ENCODE measurements at regions not wholly inside any gene's neighbourhood (a gene's known extent, or its start where the extent isn't known, plus 50 kb on each side); places are given as distances from the start of the nearest gene placed in this dataset.

- DNase-seq, result peak; percentile 91
Observed at GRCh38 chr5:158553195-158553961, 546.3 kb downstream of the EBF1 start.

DNA sequence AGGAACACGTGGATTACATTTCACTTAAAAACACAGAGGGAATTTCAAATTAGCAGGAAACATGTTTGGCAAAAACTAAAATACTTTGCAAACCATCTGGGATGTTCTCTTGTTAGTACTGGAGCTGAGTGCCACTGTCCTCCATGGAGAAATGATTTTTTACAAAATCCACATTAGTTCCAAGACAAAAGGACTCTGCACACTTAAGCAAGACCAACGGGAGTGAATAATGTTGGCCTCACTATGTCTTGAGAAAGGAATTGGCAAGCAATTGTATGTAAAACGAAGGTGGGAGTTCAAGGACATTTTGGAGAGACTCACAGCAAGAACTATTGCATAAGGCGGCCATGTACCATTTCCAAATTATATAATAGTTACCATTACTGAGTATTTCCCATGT, 547.5 kb downstream of the EBF1 start:
- DNase-seq, result peak; percentile 57

DNA sequence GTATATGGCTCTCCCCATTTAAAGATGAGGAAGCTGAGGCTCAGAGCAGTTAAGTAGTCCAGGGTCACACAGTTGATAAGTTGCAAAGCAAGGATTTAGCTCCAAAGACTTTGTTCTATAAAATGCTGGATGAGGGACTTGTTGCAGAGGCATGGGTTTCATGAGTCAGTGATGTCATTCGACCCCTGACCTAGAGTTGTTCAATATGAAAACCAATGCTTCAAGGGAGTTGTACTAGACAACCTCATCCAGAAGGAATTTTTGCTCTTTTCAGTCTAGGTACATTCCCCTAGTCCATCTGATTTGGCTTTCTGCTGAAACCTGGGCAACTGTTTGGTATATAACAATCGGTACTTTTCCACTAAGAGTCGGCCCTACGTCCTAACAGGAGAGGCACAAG, 550.4 kb downstream of the EBF1 start:
- DNase-seq, result no peak

GRCh38 chr5:158546748-158547147, 553.0 kb downstream of the EBF1 start:
- no peak for DNase-seq

DNA sequence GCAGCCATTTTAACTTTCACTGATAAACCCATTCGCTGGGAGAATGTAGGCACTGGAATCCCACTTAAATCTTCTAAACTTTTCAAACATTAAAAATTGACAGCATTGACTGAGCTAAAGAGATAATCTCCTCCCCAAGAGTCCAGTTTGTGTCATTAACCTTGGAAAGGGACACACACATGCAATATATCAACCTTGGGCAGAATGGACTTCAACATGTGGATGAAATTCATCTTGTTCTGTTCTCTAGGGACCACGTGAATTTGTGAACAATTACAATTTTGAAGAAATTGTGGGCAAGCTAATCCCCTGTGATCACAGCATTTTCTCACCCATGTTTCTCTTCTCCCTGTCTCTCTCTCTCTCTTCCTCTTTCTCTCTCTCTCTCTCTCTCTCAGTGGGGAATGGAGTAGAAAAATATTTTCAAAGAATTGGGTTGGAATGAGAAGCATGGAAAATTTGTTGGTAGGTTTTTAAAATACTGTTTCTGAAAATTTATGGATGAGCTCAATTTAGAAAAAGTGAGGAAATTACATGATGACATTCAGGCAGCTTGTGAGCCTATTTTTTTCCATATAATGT, 553.7 kb downstream of the EBF1 start:
- DNase-seq, result no peak

DNA sequence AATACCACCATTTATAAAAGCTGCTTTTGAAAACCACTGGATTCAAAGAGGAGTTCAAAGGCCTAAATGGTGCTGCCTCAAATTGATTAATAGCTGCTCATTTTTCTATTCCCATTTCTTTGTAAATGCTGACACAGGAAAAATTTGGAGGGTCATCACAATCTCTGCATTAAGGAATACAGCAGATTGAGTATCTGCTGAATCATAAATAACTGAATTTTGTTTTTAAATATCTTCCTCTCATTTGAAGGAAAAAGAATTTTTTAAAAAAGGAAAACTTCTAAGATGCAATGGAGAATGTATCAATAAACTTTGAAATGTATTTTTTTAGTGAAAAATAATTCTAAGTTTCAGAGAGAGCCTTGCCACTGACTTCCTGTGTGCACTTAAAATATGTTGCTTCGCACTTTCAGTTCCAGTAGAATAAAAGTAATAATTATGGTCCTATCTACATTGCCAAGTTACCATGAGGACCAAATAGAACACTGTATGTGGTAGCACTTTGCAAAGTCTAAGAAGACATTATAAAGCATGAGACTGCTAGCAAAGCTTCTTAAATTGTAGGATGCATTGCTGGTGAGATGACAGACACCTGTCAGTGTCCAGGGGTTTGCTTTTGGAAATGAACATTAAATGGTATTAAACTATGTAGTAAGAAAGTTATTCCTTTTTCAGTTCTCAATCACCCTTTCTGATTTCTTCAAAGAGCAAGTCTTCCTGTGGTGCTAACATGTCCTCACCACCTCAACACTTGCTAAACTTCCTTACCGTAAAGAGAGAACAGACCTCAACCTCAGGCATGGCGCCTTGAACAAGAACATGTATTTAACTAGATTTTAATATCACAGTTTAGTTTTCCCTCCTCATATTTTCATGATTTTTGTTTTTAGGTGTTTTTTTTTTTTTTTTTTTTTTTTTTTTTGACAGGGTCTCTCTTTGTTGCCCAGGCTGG, 555.1 kb downstream of the EBF1 start:
- DNase-seq, result no peak

DNA sequence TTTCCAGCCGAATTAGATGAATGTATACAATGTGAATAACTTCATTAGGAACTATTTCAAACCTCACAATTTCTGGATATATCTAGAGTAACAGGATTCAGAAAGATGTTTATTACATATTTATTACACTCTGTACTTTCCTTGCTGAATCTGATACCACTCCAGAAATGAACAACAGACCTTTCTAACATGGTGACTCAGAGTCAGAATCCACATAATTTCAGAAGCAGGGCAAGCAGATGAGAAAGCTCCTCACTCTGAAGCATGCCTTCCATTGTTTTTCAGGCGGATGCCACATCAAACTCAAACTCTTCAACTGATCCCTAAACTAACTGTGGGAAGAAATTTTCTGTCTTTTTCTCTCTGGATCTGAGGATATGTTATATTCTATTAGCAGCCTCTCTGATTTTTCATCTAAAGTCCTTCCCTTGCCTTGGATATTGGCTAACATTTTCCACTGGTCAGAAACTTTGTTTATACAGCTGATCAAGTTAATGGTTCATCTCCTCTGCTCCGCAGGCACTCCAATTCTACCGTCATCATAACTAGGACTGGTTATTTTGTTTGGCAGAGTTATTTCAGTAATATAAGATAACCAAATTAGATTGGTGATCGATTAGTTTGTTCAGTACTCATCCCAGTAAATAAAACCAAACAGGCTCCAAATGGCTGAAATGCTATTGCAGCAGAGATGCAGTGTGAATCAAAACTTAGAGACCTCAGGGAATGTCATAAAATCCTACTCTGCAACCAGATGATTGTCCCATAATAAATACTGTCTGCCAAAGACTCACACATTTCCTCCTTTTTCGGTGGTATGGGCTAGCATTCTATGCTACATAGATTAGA, 556.0 kb downstream of the EBF1 start:
- no peak for DNase-seq

DNA sequence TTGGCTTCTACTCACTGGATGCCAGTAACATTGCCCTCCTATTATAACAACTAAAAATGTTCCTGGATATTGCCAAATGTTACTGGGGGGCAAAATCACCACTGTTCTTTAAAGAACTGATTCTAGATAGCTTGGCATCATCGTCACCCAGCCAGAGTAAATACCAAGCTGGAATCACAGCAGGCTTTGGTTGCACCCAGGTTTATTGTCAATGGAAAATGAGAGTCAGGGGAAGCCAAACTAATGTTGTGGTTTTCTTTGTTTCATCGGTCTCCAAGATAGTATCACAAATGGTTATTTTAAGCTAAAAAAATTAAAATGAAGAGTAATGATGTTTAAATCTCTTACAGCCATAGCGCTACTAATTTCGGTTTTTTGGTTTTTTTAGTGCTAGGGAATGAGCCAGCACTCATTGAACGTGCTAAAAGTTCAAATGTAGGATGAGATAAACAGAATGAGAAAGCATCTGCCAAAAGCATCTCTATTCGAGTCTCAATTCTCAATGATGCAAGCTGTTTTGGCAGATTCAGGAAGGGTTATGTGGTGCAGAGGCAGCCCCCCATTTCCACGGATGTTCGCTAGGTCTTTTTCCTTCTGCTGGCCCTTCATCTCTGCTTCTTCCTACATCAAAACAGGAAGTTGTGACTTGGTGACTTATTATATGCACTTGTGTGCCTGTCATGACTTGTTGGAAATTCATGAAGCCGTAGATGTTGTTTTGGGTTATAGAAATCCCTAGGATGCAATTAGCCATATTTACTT, 558.0 kb downstream of the EBF1 start:
- DNase-seq, result no peak

DNA sequence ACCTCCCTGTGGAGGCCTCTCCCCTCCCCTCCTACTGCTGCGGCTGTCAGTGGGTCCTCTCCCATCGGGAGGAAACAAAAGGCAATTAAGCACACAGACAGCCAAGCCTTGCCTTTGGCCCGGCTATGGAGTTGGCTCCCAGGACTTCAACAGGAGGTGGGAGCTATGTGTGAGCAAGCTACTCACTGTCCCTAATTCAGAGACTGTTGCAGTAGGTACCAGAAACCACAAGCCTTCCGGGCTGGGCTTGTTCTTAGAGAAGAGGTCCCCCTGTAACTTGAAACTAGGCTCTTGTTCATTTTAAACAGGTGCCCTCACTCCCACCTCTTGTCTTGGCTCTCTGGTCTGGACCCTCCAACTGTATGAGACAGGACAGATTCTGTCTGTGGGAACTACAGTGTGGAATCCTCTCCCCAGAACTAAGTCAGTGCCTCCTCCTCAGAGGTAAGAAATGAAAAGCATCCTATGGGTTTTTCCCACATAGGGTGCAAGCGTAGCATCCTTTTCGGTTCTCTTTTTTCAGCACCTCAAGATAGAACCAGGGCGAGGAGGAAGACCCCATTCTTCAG, 561.1 kb downstream of the EBF1 start:
- no peak for DNase-seq

DNA sequence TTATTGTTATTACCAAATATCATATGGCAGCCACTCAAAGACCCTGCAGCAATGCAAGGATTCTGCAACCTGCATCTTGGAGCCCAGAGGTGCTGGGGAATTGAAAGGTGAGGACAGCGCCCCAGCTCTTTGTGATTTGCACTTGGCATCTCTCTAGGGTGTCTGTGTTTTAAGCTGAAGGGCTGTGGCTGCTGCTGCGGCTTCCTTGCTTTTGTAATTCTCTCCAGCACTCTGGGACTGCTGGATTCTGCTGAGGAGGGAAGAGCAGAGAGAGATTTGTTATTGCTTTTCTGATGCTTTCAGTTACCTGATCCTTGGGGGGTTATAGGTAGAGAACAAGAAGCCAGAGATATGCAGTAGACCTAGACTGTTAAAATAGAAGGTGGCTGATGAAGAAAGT, 562.4 kb downstream of the EBF1 start:
- no peak for DNase-seq

GRCh38 chr5:158534203-158534602, 565.5 kb downstream of the EBF1 start:
- no peak for DNase-seq

GRCh38 chr5:158532739-158533138, 567.0 kb downstream of the EBF1 start:
- no peak for DNase-seq

- DNase-seq, result no peak
Observed at GRCh38 chr5:158531860-158532259, 567.9 kb downstream of the EBF1 start.

GRCh38 chr5:158530115-158530514, 569.6 kb downstream of the EBF1 start:
- peak; percentile 82 for DNase-seq

GRCh38 chr5:158529454-158529853, 570.3 kb downstream of the EBF1 start:
- peak; percentile 61 for DNase-seq

DNA sequence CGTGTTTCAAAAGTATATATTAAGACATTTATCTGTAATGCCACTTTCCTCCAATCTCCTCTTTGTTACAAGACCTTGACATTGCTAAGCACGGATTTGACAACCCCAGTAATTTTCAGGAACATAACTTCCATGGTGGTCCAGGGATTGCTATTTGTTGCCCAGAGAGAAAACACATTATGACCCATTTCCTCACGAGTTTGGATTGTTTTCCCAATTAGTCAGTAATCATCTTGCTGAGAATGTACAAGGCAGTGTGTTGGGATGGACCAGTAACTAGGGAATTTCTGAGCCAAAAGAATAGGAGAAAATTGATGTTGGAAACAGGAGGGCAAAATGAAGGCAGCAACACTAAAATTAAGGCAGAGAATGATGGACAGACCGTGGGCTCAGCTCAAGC, 574.1 kb downstream of the EBF1 start:
- no peak for DNase-seq

- DNase-seq, result no peak
Observed at GRCh38 chr5:158524070-158524469, 575.6 kb downstream of the EBF1 start.

DNA sequence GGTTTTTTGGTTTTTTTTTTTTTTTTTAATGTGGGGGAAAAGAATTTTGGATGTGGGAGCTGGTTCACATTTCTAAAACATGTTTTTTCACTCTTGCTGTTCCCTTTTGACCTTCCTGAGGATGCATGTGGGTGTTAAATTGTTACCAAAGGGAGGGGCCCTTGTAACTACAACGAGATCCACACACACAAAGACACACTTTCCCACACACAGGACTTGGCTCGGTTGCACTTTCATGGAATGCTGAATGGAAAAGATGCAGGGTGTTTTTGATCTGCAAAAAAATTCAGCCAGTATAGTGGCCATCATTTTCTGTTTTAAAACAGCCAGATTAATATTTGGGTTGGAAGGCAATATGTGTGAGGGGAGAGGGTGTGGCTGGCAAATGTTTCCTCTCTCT, 576.9 kb downstream of the EBF1 start:
- DNase-seq, result peak; percentile 86

- no peak for DNase-seq
Observed at GRCh38 chr5:158521995-158522394, 577.7 kb downstream of the EBF1 start.

DNA sequence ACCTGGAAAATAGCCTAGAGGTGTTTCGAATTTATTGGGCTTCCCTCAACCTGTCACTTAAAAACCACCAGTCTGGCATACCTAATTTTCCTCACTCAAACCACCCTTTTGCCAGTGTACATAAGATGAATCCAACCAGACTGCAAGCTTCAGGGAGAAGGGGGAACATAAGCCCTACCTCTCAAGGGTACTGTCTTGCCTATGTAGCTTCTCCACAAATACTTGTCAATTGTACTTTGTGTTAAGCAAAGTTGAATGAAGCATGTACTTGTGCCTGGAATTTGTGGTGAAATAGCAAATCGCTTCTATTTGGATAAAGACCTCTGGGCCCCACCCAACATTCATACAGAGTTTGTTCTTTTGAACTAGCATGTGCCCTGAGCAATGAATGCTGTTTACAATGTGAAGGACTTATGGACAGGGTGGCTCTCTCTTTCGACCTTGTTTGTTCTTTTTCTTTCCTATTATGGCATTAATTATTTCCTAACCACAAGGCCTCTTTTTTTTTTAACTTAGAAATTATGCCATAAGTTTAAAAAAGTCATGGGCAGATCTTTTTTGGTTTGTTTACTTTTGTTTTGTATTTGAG, 580.2 kb downstream of the EBF1 start:
- no peak for DNase-seq
